ENCODE measurements at regions not wholly inside any gene's neighbourhood (a gene's known extent, or its start where the extent isn't known, plus 50 kb on each side); places are given as distances from the start of the nearest gene placed in this dataset.

DNA sequence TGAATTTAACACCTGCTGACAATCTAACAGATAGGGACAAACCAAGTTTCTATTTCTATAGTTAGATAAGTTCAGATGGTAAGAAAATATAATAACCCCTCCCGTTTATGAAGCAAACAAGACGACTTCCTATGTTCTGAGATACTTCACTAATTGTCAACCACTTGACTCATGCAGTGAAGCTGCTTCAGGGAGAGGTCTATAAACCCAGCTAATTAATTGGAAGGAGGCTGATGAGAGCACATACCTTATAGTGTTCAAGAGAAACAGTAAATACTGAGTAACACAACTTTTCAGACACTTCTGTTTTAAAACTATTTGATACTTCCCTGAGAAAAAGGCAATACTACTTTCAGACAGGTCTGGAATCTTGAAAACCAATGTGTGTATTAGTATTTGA is 229.4 kb upstream of the UBASH3B start:
- TF ChIP-seq Cebpa-rat (IDR thresholded peaks at IDR 0.05): no peak
- Histone ChIP-seq H3K9me3 (no peaks in the 10 kb centered on the region; the same call in 1 of the 2 replicates), H3K27ac (no peak overlapping the region), H3K36me3 (no peaks in the 10 kb centered on the region), H4K20me1 (no peaks in the 10 kb centered on the region), H3K4me1 (no peaks in the 10 kb centered on the region), H3K9ac (no peak overlapping the region), H3K4me2 (no peak overlapping the region), H3K4me3 (no peak overlapping the region), H3K27me3 (no peaks in the 10 kb centered on the region)

DNA sequence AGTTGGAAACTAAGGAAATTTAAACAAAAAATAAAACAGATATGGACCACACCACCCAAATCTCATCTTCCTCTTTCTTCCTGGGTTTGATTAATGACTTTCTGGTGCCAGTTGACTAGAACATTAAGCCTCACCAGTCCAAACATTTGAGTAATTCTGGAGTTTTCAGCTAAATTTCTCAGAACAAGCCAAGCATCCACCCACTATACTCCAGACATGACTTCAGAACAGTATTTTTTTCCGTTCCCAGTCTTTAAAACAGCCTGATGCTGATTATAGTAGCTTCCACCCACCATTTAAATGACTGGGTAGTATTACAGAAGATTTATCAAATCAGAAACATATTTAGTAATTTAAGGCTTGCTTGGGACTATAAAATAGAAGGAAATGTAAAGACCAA is 230.9 kb upstream of the UBASH3B start:
- no peak overlapping the region for H3K4me2 ChIP-seq
- no peak overlapping the region for H3K9ac ChIP-seq
- H3K27ac ChIP-seq: no peak overlapping the region
- no peaks in the 10 kb centered on the region for H3K4me1 ChIP-seq
- no peaks in the 10 kb centered on the region for H3K9me3 ChIP-seq
- no peaks in the 10 kb centered on the region for H3K27me3 ChIP-seq
- TF ChIP-seq Cebpa-rat (IDR thresholded peaks at IDR 0.05): no peak
- H3K36me3 ChIP-seq: no peaks in the 10 kb centered on the region
- H4K20me1 ChIP-seq: no peaks in the 10 kb centered on the region
- no peak overlapping the region for H3K4me3 ChIP-seq

DNA sequence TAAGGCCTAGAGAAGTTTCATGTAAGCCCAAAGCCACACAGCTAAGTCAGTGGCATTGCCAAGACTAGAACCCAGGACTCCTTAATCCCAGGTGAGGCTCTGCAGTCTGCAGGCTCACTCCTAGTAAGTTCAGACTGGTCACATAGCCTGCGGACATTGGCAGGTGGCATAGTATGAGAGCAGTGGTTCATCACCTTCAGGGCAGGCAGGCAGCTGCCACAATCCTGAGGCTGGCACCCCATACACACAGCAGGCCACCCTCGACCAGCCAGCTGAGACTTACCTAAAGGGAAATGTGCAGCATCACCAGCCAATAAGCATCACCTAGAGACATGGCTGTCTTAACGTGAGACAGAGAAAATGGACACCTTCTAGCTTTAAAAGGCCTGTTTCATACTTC is 231.6 kb upstream of the UBASH3B start:
- no peak overlapping the region for H3K27ac ChIP-seq
- H3K4me2 ChIP-seq: no peak overlapping the region
- H3K36me3 ChIP-seq: no peaks in the 10 kb centered on the region
- H3K9me3 ChIP-seq: no peaks in the 10 kb centered on the region
- no peak overlapping the region for H3K9ac ChIP-seq
- TF ChIP-seq Cebpa-rat (IDR thresholded peaks at IDR 0.05): no peak
- H3K4me3 ChIP-seq: no peak overlapping the region
- H3K27me3 ChIP-seq: no peaks in the 10 kb centered on the region
- H3K4me1 ChIP-seq: no peaks in the 10 kb centered on the region
- no peaks in the 10 kb centered on the region for H4K20me1 ChIP-seq

DNA sequence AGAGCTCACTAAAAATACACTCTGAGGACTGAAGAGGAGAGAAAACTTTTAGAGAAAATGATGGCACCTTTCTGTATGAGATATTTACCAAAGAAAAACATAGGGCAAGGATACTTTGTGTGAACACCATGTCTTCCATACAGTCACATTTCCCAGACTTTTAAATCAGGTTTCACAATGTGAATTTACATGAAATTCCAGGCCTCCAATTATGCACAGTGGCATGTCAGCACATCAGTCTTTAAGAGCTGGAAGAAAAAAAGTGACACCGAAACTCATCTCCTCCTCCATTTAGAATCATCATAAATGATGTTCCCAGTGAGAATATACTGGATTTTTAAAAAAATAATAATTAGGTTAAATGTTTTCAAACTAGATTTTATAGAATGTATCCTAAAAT is 232.2 kb upstream of the UBASH3B start:
- no peak overlapping the region for H3K9ac ChIP-seq
- no peaks in the 10 kb centered on the region for H3K36me3 ChIP-seq
- H3K27ac ChIP-seq: no peak overlapping the region
- no peak for TF ChIP-seq Cebpa-rat (IDR thresholded peaks at IDR 0.05)
- no peak overlapping the region for H3K4me2 ChIP-seq
- no peaks in the 10 kb centered on the region for H3K4me1 ChIP-seq
- no peak overlapping the region for H3K4me3 ChIP-seq
- no peaks in the 10 kb centered on the region for H3K27me3 ChIP-seq
- H4K20me1 ChIP-seq: no peaks in the 10 kb centered on the region
- H3K9me3 ChIP-seq: no peaks in the 10 kb centered on the region

DNA sequence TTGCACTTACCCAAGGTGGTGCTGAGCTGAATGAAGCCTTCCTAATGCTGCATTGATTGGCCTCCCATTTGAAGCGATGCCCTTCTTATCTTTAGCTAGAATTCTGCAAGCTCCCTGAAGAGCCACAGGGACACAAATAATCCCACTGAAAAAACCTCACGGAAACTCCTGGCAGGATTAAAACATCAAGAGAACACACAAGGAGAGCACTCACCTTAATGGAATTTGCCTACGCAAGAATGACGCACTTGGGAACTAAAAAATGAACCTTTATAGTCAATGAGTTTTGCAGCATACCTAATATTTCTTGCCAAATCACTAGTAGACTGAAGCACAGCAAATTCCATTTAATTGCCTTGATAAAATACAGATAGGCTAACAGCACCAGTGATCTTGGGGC is 232.8 kb upstream of the UBASH3B start:
- H3K9me3 ChIP-seq: no peaks in the 10 kb centered on the region
- no peaks in the 10 kb centered on the region for H3K4me1 ChIP-seq
- H3K36me3 ChIP-seq: no peaks in the 10 kb centered on the region
- no peak overlapping the region for H3K4me2 ChIP-seq
- no peak overlapping the region for H3K27ac ChIP-seq
- no peak for TF ChIP-seq Cebpa-rat (IDR thresholded peaks at IDR 0.05)
- no peaks in the 10 kb centered on the region for H3K27me3 ChIP-seq
- no peak overlapping the region for H3K4me3 ChIP-seq
- H3K9ac ChIP-seq: no peak overlapping the region
- H4K20me1 ChIP-seq: no peaks in the 10 kb centered on the region

DNA sequence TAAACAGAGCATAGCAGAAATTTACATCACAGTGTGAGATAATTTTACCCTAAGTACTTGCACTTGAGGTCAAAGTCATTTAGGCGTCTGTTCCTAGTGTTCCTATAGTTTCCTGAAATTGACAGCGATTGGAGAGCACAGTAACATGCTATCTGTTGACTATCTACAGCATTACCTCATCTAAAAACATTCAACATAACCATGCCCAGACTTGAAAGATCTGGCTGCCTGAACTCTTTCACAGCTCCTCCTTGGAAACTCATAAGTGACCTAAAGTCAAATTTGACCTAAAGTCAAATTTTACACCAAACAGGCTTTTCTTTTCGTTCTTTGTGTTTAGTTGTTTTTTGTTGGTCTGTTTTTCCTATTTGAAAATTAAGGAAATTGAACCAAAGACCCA is 233.8 kb upstream of the UBASH3B start:
- Histone ChIP-seq H3K9ac (no peak overlapping the region), H3K27me3 (no peaks in the 10 kb centered on the region), H3K4me1 (no peaks in the 10 kb centered on the region), H4K20me1 (no peaks in the 10 kb centered on the region), H3K27ac (no peak overlapping the region), H3K36me3 (no peaks in the 10 kb centered on the region), H3K4me3 (no peak overlapping the region), H3K4me2 (no peak overlapping the region), H3K9me3 (no peaks in the 10 kb centered on the region)
- TF ChIP-seq Cebpa-rat (IDR thresholded peaks at IDR 0.05): no peak

DNA sequence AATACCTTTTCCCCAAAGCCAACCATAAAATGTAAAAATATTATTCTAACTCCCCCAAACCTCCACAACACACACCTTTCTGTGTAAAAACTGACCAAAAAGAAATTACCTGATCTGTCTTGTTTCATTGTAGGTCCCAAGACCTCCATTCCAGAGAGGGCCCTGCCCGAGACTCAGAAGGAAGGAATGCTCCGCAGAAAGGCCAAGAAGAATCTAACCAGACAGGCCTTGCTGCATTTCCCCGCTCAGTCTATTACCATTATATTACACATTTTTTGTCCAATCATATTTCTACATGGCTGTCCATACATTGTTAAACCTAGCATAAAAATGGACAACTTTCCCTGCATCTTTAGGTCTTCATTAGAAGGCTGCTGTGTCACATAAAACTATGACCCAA is 237.5 kb upstream of the UBASH3B start:
- no peak overlapping the region for H3K9ac ChIP-seq
- no peaks in the 10 kb centered on the region for H3K27me3 ChIP-seq
- TF ChIP-seq Cebpa-rat (IDR thresholded peaks at IDR 0.05): no peak
- H3K9me3 ChIP-seq: peaks cover 18% of the 10 kb centered on the region
- no peaks in the 10 kb centered on the region for H3K36me3 ChIP-seq
- no peak overlapping the region for H3K4me3 ChIP-seq
- no peaks in the 10 kb centered on the region for H4K20me1 ChIP-seq
- H3K27ac ChIP-seq: no peak overlapping the region
- H3K4me1 ChIP-seq: no peaks in the 10 kb centered on the region
- no peak overlapping the region for H3K4me2 ChIP-seq

DNA sequence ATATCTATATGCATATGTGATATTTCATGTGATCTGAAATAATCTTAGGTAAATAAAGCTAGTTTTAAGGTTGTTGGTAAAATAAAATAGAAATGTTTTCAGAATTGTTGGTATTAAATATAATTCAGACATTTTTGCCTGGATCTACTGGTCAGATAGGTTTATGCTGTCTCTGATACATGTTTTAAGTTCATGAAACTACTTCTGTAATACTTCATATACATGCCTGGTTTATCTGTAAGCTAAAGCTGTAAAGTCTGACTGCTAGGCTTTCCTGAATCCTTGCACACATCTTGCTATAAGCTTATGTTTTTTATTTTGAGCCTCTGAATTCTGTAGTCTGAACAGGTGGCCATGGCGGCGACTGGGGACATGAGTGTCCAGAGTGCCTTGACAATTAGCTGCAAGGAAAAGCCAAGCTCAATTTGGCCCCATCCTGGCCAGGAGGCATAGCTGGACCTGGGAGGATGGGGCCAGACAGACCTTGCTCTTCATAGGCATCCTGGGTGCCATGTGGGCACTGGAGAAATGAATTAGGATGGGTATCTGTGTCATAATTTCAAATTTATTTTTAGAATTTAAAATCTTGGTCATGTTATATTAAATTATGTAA is 241.0 kb upstream of the UBASH3B start:
- no peak for TF ChIP-seq Cebpa-rat (IDR thresholded peaks at IDR 0.05)

DNA sequence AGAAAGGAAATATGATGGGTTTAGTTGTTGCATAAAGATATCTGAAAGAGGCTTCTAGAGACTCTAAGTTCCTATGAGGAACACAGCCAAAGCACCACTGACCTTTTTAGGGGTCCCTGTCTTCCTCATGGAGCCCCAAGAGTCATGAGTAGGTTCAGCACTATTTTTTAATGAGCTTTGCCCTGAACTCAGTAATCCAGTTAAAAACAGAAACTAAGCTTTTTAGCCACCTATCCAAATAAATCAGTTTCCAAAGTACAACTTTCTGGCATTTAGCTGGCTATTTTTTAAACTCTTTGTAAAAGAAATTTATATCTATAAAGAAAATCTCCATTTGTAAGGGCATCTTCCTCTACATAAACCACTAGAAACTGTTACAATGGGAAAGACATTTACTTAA is 241.8 kb upstream of the UBASH3B start:
- no peaks in the 10 kb centered on the region for H3K4me1 ChIP-seq
- no peaks in the 10 kb centered on the region for H3K36me3 ChIP-seq
- peaks cover 18% of the 10 kb centered on the region for H3K9me3 ChIP-seq
- H4K20me1 ChIP-seq: no peaks in the 10 kb centered on the region
- no peak overlapping the region for H3K27ac ChIP-seq
- no peak overlapping the region for H3K4me3 ChIP-seq
- TF ChIP-seq Cebpa-rat (IDR thresholded peaks at IDR 0.05): no peak
- H3K27me3 ChIP-seq: no peaks in the 10 kb centered on the region
- H3K9ac ChIP-seq: no peak overlapping the region
- no peak overlapping the region for H3K4me2 ChIP-seq

More for the DNA sequence above, 241.0 kb upstream of the UBASH3B start:
- Histone ChIP-seq H3K9ac (no peak overlapping the region), H3K4me1 (no peaks in the 10 kb centered on the region), H3K9me3 (peaks cover 18% of the 10 kb centered on the region), H3K27me3 (no peaks in the 10 kb centered on the region), H3K36me3 (no peaks in the 10 kb centered on the region), H3K4me3 (no peak overlapping the region), H4K20me1 (no peaks in the 10 kb centered on the region), H3K27ac (no peak overlapping the region), H3K4me2 (no peak overlapping the region)

DNA sequence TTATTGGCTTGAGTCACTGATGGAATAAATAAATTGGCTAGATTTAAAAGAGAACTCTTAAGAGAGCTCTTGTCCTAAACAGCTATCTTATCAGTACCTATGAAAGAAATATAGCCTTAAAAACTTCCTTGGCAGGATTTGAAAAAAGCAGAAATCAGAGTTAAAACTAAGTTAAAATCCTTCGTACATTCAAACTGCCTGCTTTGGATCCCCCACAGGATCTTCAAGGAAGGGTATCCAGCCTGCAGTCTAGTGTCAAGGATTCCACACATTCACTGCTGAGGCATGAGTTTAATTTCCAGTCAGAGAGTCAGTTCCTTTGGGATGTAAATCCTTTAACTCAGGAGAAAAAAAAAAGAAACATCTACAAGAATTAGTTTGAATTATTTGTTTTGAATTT is 242.9 kb upstream of the UBASH3B start:
- H3K4me2 ChIP-seq: no peak overlapping the region
- H3K4me3 ChIP-seq: no peak overlapping the region
- no peaks in the 10 kb centered on the region for H3K4me1 ChIP-seq
- H3K9me3 ChIP-seq: peaks cover 18% of the 10 kb centered on the region
- H3K9ac ChIP-seq: no peak overlapping the region
- no peak for TF ChIP-seq Cebpa-rat (IDR thresholded peaks at IDR 0.05)
- H3K27ac ChIP-seq: no peak overlapping the region
- H3K27me3 ChIP-seq: no peaks in the 10 kb centered on the region
- H4K20me1 ChIP-seq: no peaks in the 10 kb centered on the region
- H3K36me3 ChIP-seq: no peaks in the 10 kb centered on the region

DNA sequence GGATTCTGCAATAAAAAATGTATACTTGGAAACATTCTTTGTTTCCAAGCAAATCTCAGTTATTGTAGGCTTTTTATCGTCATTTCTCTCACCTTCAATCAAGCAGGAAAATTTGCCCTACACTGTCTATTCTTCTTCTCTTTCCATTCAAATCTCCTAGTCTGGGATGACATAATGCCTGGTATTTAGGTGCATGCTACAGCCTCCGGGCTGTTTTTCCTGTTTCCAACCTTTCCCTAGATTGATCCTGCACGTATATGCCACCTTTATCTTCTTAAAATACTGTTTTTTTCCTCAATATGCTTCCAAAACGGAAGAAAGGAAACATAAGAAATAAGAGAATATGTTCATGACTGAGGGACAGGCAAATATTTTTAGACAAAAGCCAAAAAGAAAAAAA is 249.1 kb upstream of the UBASH3B start:
- H3K27ac ChIP-seq: no peak overlapping the region
- no peaks in the 10 kb centered on the region for H3K9me3 ChIP-seq
- no peak overlapping the region for H3K4me2 ChIP-seq
- H4K20me1 ChIP-seq: no peaks in the 10 kb centered on the region
- H3K4me1 ChIP-seq: no peaks in the 10 kb centered on the region
- no peak for TF ChIP-seq Cebpa-rat (IDR thresholded peaks at IDR 0.05)
- no peaks in the 10 kb centered on the region for H3K36me3 ChIP-seq
- no peak overlapping the region for H3K9ac ChIP-seq
- no peak overlapping the region for H3K4me3 ChIP-seq
- no peaks in the 10 kb centered on the region for H3K27me3 ChIP-seq
